DOHH2 (cell line): ENCODE measurements at regions not wholly inside any gene's neighbourhood (a gene's known extent, or its start where the extent isn't known, plus 50 kb on each side); places are given as distances from the start of the nearest gene placed in this dataset.

ENCODE experiments used
- CTCF ChIP-seq: fragments of 200-600 bp; sonication (generic); IDR thresholded peaks from one replicate; pipeline ENCODE4 v1.5.1; 2014; ENCODE audit warnings: antibody characterized with exemption, mild to moderate bottlenecking, low read depth, low read length; ENCODE audit not compliant: poor library complexity, severe bottlenecking
- EZH2phosphoT487 ChIP-seq: fragments of 200-600 bp; sonication (generic); IDR thresholded peaks from 2 replicates; pipeline ENCODE4 v1.6.1; 2017; ENCODE audit warnings: borderline replicate concordance, mild to moderate bottlenecking, antibody characterized with exemption, low read length, moderate library complexity, mixed read lengths

- no peak for TF ChIP-seq CTCF
- no peak for TF ChIP-seq EZH2phosphoT487
Observed at GRCh38 chr10:75302029-75302428, 66.3 kb upstream of the COMTD1 start.
